GM18517 (cell line): ENCODE measurements at regions not wholly inside any gene's neighbourhood (a gene's known extent, or its start where the extent isn't known, plus 50 kb on each side); places are given as distances from the start of the nearest gene placed in this dataset.

Experiments
- ATAC-seq: cut with Tn5 transposase; IDR thresholded peaks from one replicate; pipeline ENCODE4 v1.9.1; 2021; ENCODE audit warnings: mild to moderate bottlenecking, moderate library complexity; ENCODE audit not compliant: unreplicated experiment

GRCh38 chr4:32988165-32988811 is 2268.1 kb downstream of the PCDH7 start:
- no peak for ATAC-seq

GRCh38 chr4:32991663-32992062 is 2271.5 kb downstream of the PCDH7 start:
- no peak for ATAC-seq

- ATAC-seq = no peak
Observed at GRCh38 chr4:32994981-32995881, 2275.1 kb downstream of the PCDH7 start.

DNA sequence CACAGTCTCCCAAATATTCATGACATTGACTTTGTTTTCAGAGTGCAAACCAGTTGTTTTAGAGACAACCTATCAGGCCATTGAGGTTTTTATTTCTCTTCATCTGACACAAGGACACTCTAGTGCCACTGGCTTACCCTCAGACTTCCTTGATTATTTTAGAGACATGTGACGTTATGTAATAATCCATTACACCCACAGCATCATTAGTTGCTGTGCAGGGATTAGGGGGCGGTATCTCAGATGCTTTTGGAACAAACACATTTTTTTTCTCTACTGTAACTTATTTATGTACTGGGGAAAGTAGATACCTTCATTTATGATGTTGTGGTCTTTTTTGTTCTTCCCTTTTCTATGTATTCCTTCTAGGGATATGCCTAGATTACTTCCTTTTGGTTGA is 2293.1 kb downstream of the PCDH7 start:
- ATAC-seq = no peak

DNA sequence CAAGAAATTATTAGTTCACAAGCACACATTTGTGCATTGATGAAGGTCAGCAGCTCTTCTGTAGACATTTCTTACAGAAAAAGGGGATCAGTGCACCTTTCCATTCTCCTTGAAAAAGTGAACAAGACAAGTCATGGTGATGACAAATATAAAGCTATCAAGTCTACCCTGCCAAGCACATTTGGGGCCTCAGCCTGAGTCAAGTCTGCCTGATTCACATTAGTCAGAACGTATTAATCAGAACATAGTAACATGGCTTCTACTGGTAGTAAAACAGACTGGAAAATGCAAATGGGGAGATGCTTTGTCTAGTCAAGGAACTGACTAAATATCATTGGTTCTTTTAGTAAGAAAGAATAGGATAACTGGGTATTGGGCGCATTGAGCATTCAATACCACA is 2305.1 kb downstream of the PCDH7 start:
- no peak for ATAC-seq

DNA sequence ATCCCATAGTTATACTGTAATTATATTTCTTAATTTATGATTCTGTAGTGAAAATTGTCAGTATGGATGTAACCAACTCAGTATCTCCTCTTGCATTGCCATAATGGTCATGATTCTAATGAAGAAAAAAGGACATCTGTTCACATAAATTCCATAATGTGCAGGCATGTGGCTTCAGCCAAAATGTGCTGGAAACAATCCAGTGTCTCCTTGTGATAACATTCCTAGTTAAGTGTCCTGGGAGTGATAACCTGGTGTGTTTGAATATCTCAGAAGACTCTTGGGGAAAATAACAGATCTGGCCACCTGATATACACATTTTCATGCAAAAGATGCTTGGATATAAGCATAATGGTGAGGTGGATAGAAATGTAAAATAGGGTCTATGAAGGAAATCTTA is 2309.8 kb downstream of the PCDH7 start:
- ATAC-seq = no peak

- ATAC-seq = no peak
Observed at GRCh38 chr4:33031328-33031727, 2311.2 kb downstream of the PCDH7 start.

DNA sequence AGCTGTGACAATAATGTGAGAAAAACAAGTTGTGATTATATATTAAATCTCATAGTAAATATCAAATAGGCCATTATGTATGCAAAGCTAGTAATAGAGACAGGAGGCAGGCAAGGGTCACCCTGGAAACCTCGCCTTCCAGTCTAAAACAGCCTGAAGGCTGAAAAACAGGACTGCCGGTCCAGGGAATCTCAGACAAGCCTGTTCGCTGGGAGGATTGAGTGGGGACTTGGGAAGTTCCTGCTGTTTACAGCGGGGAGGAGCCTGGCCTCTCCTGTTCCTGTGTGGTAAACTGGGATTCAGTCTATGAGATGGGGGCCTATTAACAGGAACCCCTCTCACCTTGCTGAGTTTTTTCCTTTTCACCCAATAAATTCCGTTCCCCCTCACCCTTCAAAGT is 2317.3 kb downstream of the PCDH7 start:
- no peak for ATAC-seq

DNA sequence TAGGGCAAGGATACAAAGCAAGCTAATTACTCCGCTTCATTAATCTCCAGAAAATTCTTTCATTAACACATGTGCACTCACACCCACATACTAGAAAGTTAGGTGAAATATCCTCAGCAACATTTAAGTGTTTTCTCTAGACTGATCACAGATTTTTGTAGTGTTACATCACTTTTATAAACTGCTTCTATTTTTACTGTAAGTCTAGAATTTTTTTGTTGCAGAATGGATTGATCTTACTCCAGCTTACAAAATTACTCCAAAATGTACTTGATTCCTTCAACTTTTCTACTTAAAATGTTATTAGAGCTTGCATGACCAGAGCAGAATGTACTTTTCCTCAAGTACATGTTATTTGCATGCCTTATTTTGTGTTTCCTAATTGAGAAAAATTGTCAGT is 2325.2 kb downstream of the PCDH7 start:
- ATAC-seq = no peak

GRCh38 chr4:33052241-33052640 is 2332.1 kb downstream of the PCDH7 start:
- ATAC-seq = no peak

DNA sequence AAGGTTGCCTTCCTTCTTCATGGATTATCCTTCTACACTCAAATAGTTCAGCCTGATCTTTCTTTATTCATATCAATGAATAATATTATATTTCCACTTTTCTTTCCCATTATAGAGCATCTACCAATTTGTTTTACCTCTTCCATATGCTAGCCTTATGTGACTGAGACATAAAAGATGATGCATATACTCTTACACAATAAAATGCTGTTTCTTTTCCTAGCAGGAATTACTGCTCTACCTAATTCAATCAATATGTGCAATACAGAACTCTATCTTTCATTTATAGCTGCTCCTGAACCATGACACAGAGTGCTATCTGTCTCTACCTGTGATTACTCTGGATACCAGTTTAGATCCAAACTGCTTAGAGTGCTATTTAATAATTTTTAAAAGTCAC is 2334.0 kb downstream of the PCDH7 start:
- no peak for ATAC-seq

DNA sequence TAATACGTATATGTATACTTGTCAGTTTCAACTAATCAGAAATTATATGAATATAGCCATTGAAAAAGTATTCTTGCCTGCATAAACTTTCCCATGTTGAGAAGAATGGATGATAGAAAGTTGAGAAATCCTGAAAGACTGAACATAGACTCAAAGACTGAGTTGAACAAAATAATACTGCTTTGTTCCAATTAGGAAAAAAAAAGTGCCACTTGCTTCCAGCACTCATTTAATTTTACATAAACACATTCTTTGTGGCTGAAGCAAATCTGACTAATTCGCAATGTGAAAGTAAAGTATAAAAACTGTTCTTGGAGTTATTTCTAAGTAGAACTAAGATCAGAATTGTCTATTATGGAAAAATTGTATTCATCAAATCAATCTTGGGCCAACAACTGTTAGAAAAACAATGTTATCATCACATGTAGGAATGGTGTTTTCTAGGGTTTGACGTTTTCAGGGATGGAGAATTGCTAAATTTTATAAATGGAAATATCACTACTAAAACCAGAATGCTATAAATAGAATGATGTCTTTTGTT is 2334.6 kb downstream of the PCDH7 start:
- no peak for ATAC-seq

- no peak for ATAC-seq
Observed at GRCh38 chr4:33057736-33058135, 2337.6 kb downstream of the PCDH7 start.

- ATAC-seq = no peak
Observed at GRCh38 chr4:33058998-33059397, 2338.8 kb downstream of the PCDH7 start.

GRCh38 chr4:33060674-33061542 is 2340.7 kb downstream of the PCDH7 start:
- no peak for ATAC-seq

- ATAC-seq = no peak
Observed at GRCh38 chr4:33061727-33062126, 2341.6 kb downstream of the PCDH7 start.

DNA sequence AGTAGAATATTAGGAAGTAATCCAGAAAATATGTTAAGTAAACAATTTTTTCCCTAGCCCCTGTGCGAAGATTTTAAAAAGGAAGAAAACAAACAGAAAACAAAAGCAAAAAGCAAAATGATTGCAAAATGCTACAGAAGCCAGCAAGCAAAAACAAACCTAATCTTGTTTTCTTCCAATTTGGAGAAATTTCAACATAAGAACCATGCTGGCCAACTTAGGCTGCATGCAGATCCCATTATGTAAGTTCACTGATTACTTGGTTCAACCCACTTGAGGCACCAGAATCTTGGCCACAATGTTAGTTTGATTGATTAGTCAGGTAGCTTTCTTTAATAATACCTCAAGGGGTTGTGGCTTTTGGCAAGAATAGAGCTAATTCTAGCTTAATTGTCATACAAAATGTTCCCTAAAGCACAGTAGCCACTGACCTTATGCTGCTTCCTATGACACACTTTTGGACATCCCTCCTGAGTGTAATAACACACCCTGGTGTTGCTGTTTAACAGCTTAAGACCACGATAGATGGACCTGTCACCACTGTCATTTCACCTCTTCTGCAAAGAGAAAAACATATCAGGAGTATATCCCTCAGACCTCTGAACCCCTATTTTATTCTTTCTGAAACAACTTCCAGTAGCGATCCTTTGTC is 2342.1 kb downstream of the PCDH7 start:
- no peak for ATAC-seq

GRCh38 chr4:33063241-33063640 is 2343.1 kb downstream of the PCDH7 start:
- no peak for ATAC-seq

- ATAC-seq = no peak
Observed at GRCh38 chr4:33064238-33064637, 2344.1 kb downstream of the PCDH7 start.

DNA sequence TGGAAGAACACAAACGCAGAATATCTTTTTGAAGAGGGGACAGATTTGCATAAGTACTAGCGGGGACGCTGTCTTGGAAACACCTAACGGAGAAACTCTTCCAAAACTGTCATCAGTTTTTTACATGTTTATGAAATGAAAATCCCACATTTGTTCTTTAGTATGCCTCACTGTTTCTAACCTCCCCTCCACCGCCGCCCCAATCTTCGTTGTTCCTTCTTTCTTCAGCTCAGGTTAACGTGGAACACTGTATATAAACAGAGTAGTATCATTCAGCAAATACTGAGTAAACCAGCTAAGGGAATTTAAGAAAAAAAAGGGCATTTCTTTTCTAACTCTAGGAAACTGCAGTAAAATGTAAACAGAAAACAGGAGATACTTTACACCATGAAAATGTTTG is 2345.6 kb downstream of the PCDH7 start:
- no peak for ATAC-seq

GRCh38 chr4:33067221-33067620 is 2347.1 kb downstream of the PCDH7 start:
- no peak for ATAC-seq
